ENCODE measurements at regions not wholly inside any gene's neighbourhood (a gene's known extent, or its start where the extent isn't known, plus 50 kb on each side); places are given as distances from the start of the nearest gene placed in this dataset.

- H3K4me3 ChIP-seq (ENCODE audit: low read depth, low read length) = no peak overlapping the region
Measured at GRCh38 chr6:145318952-145319351, 416.4 kb downstream of the EPM2A start.

- no peak overlapping the region for H3K4me3 ChIP-seq (ENCODE audit: low read depth, low read length)
Measured at GRCh38 chr6:145319605-145320004, 415.7 kb downstream of the EPM2A start.

GRCh38 chr6:145323646-145324045 is 411.7 kb downstream of the EPM2A start:
- no peak overlapping the region for H3K4me3 ChIP-seq (ENCODE audit: low read depth, low read length)

GRCh38 chr6:145327586-145327985 is 407.7 kb downstream of the EPM2A start:
- no peak overlapping the region for H3K4me3 ChIP-seq (ENCODE audit: low read depth, low read length)

GRCh38 chr6:145329257-145329656 is 406.1 kb downstream of the EPM2A start:
- H3K4me3 ChIP-seq (ENCODE audit: low read depth, low read length) = no peak overlapping the region

GRCh38 chr6:145331066-145331465 is 404.3 kb downstream of the EPM2A start:
- H3K4me3 ChIP-seq (ENCODE audit: low read depth, low read length) = no peak overlapping the region

- H3K4me3 ChIP-seq (ENCODE audit: low read depth, low read length) = no peak overlapping the region
Measured at GRCh38 chr6:145332011-145332410, 403.3 kb downstream of the EPM2A start.

- no peak overlapping the region for H3K4me3 ChIP-seq (ENCODE audit: low read depth, low read length)
Measured at GRCh38 chr6:145336119-145336518, 399.2 kb downstream of the EPM2A start.

- H3K4me3 ChIP-seq (ENCODE audit: low read depth, low read length) = no peak overlapping the region
Measured at GRCh38 chr6:145339089-145339488, 396.2 kb downstream of the EPM2A start.

- no peak overlapping the region for H3K4me3 ChIP-seq (ENCODE audit: low read depth, low read length)
Measured at GRCh38 chr6:145340256-145340655, 395.1 kb downstream of the EPM2A start.

GRCh38 chr6:145345094-145345493 is 390.2 kb downstream of the EPM2A start:
- no peak overlapping the region for H3K4me3 ChIP-seq (ENCODE audit: low read depth, low read length)

- no peak overlapping the region for H3K4me3 ChIP-seq (ENCODE audit: low read depth, low read length)
Measured at GRCh38 chr6:145347216-145347615, 388.1 kb downstream of the EPM2A start.

- no peak overlapping the region for H3K4me3 ChIP-seq (ENCODE audit: low read depth, low read length)
Measured at GRCh38 chr6:145349950-145350510, 385.3 kb downstream of the EPM2A start.

GRCh38 chr6:145350928-145351327 is 384.4 kb downstream of the EPM2A start:
- H3K4me3 ChIP-seq (ENCODE audit: low read depth, low read length) = no peak overlapping the region

- H3K4me3 ChIP-seq (ENCODE audit: low read depth, low read length) = no peak overlapping the region
Measured at GRCh38 chr6:145352382-145353080, 382.8 kb downstream of the EPM2A start.

- no peak overlapping the region for H3K4me3 ChIP-seq (ENCODE audit: low read depth, low read length)
Measured at GRCh38 chr6:145360865-145361264, 374.5 kb downstream of the EPM2A start.

GRCh38 chr6:145367149-145367548 is 368.2 kb downstream of the EPM2A start:
- no peak overlapping the region for H3K4me3 ChIP-seq (ENCODE audit: low read depth, low read length)

GRCh38 chr6:145368075-145368474 is 367.2 kb downstream of the EPM2A start:
- H3K4me3 ChIP-seq (ENCODE audit: low read depth, low read length) = no peak overlapping the region

- no peak overlapping the region for H3K4me3 ChIP-seq (ENCODE audit: low read depth, low read length)
Measured at GRCh38 chr6:145370559-145370958, 364.8 kb downstream of the EPM2A start.

GRCh38 chr6:145372671-145373151 is 362.6 kb downstream of the EPM2A start:
- no peak overlapping the region for H3K4me3 ChIP-seq (ENCODE audit: low read depth, low read length)

- H3K4me3 ChIP-seq (ENCODE audit: low read depth, low read length) = no peak overlapping the region
Measured at GRCh38 chr6:145373826-145374225, 361.5 kb downstream of the EPM2A start.

- no peak overlapping the region for H3K4me3 ChIP-seq (ENCODE audit: low read depth, low read length)
Measured at GRCh38 chr6:145374570-145374969, 360.8 kb downstream of the EPM2A start.

- no peak overlapping the region for H3K4me3 ChIP-seq (ENCODE audit: low read depth, low read length)
Measured at GRCh38 chr6:145375502-145375901, 359.8 kb downstream of the EPM2A start.
